HG03135 (cell line): ENCODE measurements at regions not wholly inside any gene's neighbourhood (a gene's known extent, or its start where the extent isn't known, plus 50 kb on each side); places are given as distances from the start of the nearest gene placed in this dataset.

Experiments
- ATAC-seq: cut with Tn5 transposase; IDR thresholded peaks from one replicate; pipeline ENCODE4 v1.9.1; 2021; ENCODE audit warnings: mild to moderate bottlenecking, moderate library complexity; ENCODE audit not compliant: unreplicated experiment

GRCh38 chr17:73723317-73723716 is 79.1 kb upstream of the SDK2 start:
- ATAC-seq = no peak

GRCh38 chr17:73724341-73724740 is 80.1 kb upstream of the SDK2 start:
- no peak for ATAC-seq

DNA sequence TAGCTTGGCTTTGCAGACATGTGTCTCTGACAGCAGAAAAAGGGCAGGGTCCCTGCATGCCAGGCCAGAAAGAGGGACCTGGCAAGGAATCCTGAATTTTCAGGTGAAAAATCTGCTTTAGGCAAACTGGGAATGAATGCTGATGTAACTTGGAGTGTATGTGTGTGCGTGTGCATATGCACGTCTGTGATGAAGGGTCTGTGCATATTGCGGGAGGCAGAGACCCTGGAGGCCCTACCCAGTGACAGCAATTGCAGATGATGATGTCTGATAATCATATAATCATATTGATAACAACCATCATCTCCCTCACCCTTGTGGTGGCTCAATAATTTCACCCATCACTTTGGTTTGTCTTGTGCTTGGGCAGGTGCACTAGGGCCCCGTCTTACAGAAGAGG is 80.7 kb upstream of the SDK2 start:
- no peak for ATAC-seq

DNA sequence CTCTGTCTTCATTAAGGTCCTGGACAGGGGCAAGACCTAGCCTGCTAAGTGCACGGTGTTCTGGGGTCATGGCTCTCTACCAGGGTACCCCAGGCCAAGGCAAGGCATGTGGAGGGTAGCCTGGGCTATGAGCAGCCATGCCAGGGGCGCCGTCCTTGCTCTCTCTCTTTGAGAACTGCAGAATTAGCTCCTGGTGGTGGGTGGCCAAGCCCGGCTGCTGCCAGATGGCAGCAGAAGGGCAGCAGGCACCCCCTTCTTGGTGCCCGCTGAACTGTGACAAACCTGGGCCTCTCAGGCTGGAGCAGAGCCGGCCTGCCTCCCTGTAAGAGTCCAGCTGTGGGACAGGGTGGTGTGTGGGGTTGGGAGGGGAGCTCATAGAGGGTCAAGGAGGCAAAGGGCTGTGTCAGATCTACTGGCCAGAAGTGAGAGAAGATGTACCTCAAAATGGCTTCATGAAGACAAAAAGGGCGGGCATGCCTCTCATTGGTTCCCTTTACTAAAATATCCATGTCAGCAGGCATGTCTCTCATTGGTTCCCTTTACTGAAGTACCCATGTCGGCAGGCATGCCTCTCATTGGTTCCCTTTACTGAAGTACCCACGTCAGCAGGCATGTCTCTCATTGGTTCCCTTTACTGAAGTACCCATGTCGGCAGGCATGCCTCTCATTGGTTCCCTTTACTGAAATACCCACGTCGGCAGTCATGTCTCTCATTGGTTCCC is 81.7 kb upstream of the SDK2 start:
- ATAC-seq = no peak

- ATAC-seq = no peak
Observed at GRCh38 chr17:73727941-73728340, 83.7 kb upstream of the SDK2 start.

- no peak for ATAC-seq
Observed at GRCh38 chr17:73729101-73729500, 84.9 kb upstream of the SDK2 start.

GRCh38 chr17:73731733-73732132 is 87.5 kb upstream of the SDK2 start:
- ATAC-seq = no peak

DNA sequence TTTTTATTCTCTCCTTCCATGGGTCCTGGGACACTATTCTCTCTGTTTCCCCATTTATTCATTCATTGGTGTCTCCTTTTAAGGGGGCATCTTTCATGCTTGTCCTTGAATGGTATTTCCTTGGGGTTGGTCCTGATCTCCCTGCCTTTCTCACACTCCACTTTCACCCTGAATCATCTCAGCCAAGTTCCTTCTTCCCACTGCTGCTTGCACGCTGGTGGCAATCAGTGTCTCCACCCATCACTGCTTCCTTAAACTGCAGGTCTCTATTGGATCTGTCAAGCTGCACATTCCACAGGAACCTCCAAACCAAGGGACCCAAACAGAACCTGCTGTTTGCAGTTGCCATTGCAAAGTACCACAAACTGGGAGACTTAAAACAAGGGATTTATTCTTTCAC is 89.3 kb upstream of the SDK2 start:
- ATAC-seq = no peak

DNA sequence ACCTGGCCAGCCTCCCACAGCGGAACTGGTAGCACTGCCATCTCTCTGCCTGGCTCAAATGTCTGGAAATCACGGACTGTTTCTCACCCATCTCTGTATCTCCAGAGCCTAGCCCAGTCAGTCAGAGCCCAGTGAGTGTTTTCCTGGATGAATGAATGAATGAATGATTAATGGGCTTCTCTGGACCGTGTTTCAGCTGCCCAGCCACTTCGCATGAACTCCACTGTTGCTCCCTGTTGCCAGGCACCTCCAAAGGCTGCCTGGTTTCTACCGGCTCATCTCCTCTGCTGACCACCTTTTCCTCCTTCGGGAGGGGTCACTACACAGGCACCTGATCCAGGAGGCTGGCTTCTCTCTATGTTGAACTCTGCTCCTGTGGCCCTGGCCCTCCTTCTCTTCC is 91.0 kb upstream of the SDK2 start:
- no peak for ATAC-seq

DNA sequence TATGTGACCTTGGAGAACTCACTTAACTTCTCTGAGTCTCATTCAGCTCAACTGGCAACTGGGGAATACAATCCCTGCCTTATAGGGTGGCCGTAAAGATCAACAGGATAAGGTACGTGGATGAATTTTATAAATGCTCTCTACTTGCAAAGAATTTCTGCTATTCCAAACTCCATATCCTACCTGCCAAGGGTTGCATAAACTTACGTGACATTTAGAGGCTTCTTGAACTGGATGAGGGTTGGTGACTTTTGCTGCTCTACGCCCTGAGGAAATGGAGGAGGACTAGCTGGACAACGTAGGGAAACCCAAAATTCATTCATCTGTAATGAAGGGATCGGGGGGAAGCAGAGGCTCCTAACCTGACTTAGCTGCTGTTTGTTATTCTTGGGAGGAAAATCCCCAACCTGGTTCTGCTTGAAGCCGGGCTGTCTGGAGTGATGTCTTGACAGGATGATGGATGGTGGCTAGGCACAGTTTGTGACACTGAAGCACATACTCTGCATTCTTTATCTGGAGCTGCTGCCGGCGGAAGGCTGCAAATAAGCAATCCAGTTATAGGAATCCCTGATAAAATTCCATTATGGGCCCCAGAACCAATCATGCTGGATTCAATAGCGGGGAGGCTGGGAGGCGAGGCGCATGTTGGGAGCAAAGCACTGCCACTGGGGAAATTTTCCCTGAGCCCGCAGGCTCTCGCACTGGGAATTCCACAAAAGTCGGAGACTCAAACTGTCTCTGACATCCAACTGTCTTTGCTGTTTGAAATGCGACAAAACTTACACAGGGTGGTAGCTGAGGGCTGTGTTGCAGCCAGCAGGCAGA is 94.7 kb upstream of the SDK2 start:
- ATAC-seq = no peak

GRCh38 chr17:73740370-73740769 is 96.1 kb upstream of the SDK2 start:
- ATAC-seq = no peak

- ATAC-seq = no peak
Observed at GRCh38 chr17:73742948-73743381, 98.7 kb upstream of the SDK2 start.

GRCh38 chr17:73743518-73744201 is 99.4 kb upstream of the SDK2 start:
- no peak for ATAC-seq

DNA sequence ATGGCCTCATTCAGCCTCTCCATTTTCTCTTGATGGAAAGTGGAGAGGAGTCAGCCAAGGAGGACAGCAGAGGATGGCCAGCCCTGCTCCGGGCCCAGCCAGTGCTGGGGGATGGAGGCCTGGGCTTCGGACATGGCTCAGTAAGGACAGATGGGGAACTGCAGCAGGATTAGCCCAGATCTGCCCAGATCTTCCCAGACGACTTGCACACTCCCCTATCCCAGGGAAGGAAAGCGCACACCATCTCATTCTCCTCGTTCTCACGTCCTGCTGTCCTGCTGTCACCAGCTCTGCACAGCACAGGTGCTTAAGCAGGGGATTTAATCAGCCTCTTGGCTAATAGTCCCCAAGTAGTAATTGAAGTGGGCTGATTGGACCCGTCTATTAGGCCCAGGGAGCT is 100.2 kb upstream of the SDK2 start:
- no peak for ATAC-seq

DNA sequence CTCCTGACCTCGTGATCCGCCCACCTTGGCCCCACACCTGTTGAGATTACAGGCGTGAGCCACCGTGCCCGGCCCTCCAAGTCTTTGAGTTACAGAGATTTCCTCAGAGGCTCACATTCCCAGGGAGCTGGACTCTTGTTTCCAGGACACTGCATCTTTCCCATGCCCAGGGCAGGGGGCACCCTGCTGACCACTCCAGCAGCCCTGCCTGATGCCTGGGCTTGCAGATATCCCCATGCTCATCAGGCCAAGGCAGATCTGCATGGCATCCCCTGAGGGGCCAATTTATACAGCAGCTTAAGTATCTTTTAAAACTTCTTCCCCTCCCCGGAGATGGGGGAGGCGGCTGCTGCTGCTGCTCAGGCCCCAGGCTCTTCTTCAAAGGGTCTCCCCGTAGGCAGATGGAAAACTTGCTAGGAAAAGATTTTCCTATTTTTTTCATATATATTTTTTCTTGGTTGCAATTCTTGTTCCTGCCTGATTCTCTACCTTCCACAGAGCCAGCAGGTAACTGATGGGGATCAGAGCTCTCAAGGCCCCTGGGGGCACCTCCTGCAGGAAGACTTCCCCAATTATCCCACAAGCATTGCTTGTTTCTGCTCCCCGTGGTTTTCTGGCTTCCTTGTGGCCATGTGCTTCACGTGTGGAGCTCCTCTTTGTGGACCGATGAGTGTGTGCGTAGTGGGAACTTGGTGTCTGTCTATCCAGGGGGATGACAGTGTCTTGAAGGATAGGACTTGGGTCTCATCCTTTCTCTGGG is 102.2 kb upstream of the SDK2 start:
- no peak for ATAC-seq

- ATAC-seq = no peak
Observed at GRCh38 chr17:73747221-73748002, 103.2 kb upstream of the SDK2 start.

DNA sequence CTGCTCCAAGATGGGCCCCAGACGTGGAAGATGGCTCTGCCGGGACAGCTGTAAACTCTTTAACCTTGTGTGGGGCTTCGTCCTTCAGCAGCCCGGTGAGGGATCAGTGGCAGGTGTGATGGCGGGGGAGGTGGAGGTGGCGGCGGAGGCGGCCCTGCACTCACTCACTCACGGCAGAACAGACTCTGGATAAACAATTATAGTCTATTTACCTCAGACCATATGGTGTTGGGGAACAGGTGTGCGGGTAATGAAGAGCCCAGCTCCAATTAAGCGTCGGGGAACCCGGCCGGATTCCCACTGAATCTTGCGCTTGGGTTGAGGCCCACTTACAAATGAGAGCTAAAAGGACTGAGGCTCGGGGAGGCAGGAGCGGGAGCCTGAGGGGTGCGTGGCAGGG is 104.3 kb upstream of the SDK2 start:
- ATAC-seq = no peak

GRCh38 chr17:73749337-73749823 is 105.1 kb upstream of the SDK2 start:
- ATAC-seq = no peak

DNA sequence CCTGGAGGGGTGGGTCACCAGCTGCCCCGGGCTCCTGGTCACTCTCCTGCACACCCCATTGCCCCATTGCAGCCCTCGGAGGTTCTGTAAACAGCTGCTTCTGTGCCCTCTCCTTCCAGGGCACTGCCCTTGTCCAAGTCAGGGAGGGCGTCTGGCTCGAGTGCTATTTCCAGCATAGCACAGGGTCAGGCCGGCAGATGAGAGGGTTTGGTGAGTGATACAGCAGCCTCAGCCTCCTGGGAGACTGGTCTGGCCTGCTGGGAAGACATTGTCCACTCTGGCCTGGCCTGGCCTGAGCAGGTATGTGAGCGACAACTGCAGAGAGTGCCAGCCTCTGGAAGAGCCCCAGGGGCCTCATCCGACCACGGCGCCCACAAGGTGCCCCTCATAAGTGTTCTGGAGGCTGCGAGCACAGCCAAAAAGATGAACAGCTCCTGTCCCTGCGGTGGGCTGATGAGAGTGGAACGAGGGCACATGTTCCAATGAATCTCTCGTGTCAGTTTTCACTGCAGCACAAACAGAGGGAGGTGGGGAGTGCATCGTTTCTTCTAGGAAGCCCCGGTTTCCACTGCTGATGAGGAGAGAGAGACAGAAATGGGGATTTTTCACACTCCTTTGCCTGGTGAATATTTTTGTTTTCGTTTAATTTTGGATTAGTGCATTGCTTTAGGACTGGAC is 105.8 kb upstream of the SDK2 start:
- no peak for ATAC-seq

GRCh38 chr17:73750975-73751374 is 106.7 kb upstream of the SDK2 start:
- no peak for ATAC-seq
